CD4-positive, alpha-beta T cell (primary cell): ENCODE measurements at regions not wholly inside any gene's neighbourhood (a gene's known extent, or its start where the extent isn't known, plus 50 kb on each side); places are given as distances from the start of the nearest gene placed in this dataset.

Source experiments
- ATAC-seq: fragments of 200-7000 bp; cut with Tn5 transposase; one replicate; pipeline ENCODE4 v1.10.0; 2022; ENCODE audit warnings: mild to moderate bottlenecking; ENCODE audit not compliant: poor library complexity
- CTCF ChIA-PET: fragments of 350-600 bp; sonication (Branson Sonifier 250); formaldehyde crosslinking; loops from one replicate; lab custom pipeline; 2021; ENCODE audit warnings: antibody characterized with exemption, inconsistent platforms; lab: Charles Lee
- POLR2A ChIA-PET: fragments of 350-600 bp; sonication (Branson Sonifier 250); formaldehyde crosslinking; loops from one replicate; lab custom pipeline; 2021; ENCODE audit warnings: antibody characterized with exemption, inconsistent platforms; lab: Charles Lee
- DNase-seq, 14 experiments: peaks; one replicate each; pipeline ENCODE4 v3.0.0-alpha.2; 2013 to 2020; ENCODE audit warnings: mixed read lengths in 2 of 14
- H3K27ac ChIP-seq, 2 donors: one replicate each; pipeline versions ENCODE4 v1.5.1 to v1.7.0; 2013; ENCODE audit warnings: low read length in 2 of 2, low read depth in 1 of 2, mild to moderate bottlenecking in 1 of 2
- H3K27me3 ChIP-seq, 2 experiments: 1 replicate in 1 of 2; 2 replicates in 1 of 2; pipeline versions ENCODE4 v1.6.1 to v1.7.0; 2013; ENCODE audit warnings: low read length in 2 of 2, control low read depth in 1 of 2, mild to moderate bottlenecking in 1 of 2, moderate library complexity in 1 of 2; ENCODE audit not compliant: insufficient read depth in 2 of 2, control insufficient read depth in 1 of 2
- H3K36me3 ChIP-seq: one replicate; pipeline ENCODE4 v1.6.1; 2013; ENCODE audit warnings: low read length, control low read depth; ENCODE audit not compliant: insufficient read depth
- H3K4me1 ChIP-seq: one replicate; pipeline ENCODE4 v1.6.1; 2013; ENCODE audit warnings: low read length, control low read depth; ENCODE audit not compliant: insufficient read depth
- H3K4me3 ChIP-seq: one replicate; pipeline ENCODE4 v1.5.1; 2013; ENCODE audit warnings: mild to moderate bottlenecking, low read length, moderate library complexity
- H3K9me3 ChIP-seq, 2 experiments: 1 replicate in 1 of 2; 2 replicates in 1 of 2; pipeline versions ENCODE4 v1.6.1 to v1.7.0; 2013; ENCODE audit warnings: low read length in 2 of 2, mild to moderate bottlenecking in 2 of 2, control low read depth in 1 of 2, moderate library complexity in 1 of 2; ENCODE audit not compliant: control insufficient read depth in 1 of 2, insufficient read depth in 1 of 2
- H3K27ac Mint-ChIP-seq: one replicate; pipeline ENCODE4 v1.8.0; 2020; ENCODE audit warnings: mixed read lengths
- H3K27me3 Mint-ChIP-seq: one replicate; pipeline ENCODE4 v1.8.0; 2021; ENCODE audit warnings: mixed read lengths
- H3K36me3 Mint-ChIP-seq: one replicate; pipeline ENCODE4 v1.8.0; 2021; ENCODE audit warnings: low read depth, mixed read lengths
- H3K4me1 Mint-ChIP-seq: one replicate; pipeline ENCODE4 v1.8.0; 2021; ENCODE audit warnings: low read depth, mixed read lengths
- H3K4me3 Mint-ChIP-seq: one replicate; pipeline ENCODE4 v1.8.0; 2020; ENCODE audit warnings: mild to moderate bottlenecking, mixed read lengths
- H3K9me3 Mint-ChIP-seq: one replicate; pipeline ENCODE4 v1.8.0; 2020; ENCODE audit warnings: mixed read lengths
- CTCF ChIP-seq: fragments of 200-600 bp; IDR thresholded peaks from one replicate; pipeline ENCODE4 v1.8.0; 2022; ENCODE audit warnings: antibody characterized with exemption, mild to moderate bottlenecking
- intact Hi-C, 2 experiments: fragments of 100-400 bp; cut with DNase I in 1 of 2; cut with micrococcal nuclease in 1 of 2; formaldehyde crosslinking; loops; one replicate each; pipeline versions ENCODE4 v1.15.1 to v1.9.0; 2023 to 2025; cut with DNase I, micrococcal nuclease

GRCh38 chr6:165831812-165832510, 168.9 kb upstream of the PDE10A start:
- Histone ChIP-seq H3K27me3 (peaks cover 13 to 16% of the 10 kb centered on the region in 2 experiments), H3K27ac (no peak overlapping the region), H3K4me3 (no peak overlapping the region), H3K4me1 (peaks cover 8% of the 10 kb centered on the region), H3K9me3 (peaks cover 0 to 16% of the 10 kb centered on the region in 2 experiments), H3K36me3 (no peaks in the 10 kb centered on the region)
- H3K4me1 Mint-ChIP-seq = peaks cover 15% of the 10 kb centered on the region
- H3K27me3 Mint-ChIP-seq = peaks cover 67% of the 10 kb centered on the region
- TF ChIP-seq CTCF = no peak
- peak overlapping the region; percentile 42 for H3K4me3 Mint-ChIP-seq
- H3K9me3 Mint-ChIP-seq = no peaks in the 10 kb centered on the region
- ChIA-PET POLR2A (no interaction called here), CTCF (no interaction called here)
- no peak overlapping the region for H3K27ac Mint-ChIP-seq
- H3K36me3 Mint-ChIP-seq = no peaks in the 10 kb centered on the region
- intact Hi-C loops = no loop called here
- ATAC-seq = no peak
- no peak for DNase-seq

GRCh38 chr6:165830761-165831160, 167.7 kb upstream of the PDE10A start:
- Histone ChIP-seq H3K4me1 (peaks cover 8% of the 10 kb centered on the region), H3K27me3 (peaks cover 11 to 12% of the 10 kb centered on the region in 2 experiments), H3K9me3 (peaks cover 0 to 12% of the 10 kb centered on the region in 2 experiments), H3K27ac (no peak overlapping the region), H3K4me3 (no peak overlapping the region), H3K36me3 (no peaks in the 10 kb centered on the region)
- no peak for DNase-seq
- ChIA-PET CTCF (no interaction called here), POLR2A (no interaction called here)
- Mint-ChIP-seq H3K4me1 (peaks cover 15% of the 10 kb centered on the region), H3K27me3 (peaks cover 59% of the 10 kb centered on the region), H3K27ac (no peak overlapping the region), H3K9me3 (no peaks in the 10 kb centered on the region), H3K36me3 (no peaks in the 10 kb centered on the region), H3K4me3 (no peak overlapping the region)
- ATAC-seq = no peak
- intact Hi-C loops = no loop called here
- TF ChIP-seq CTCF = no peak

- Mint-ChIP-seq H3K36me3 (no peaks in the 10 kb centered on the region), H3K27ac (no peak overlapping the region), H3K9me3 (no peaks in the 10 kb centered on the region), H3K4me1 (peaks cover 15% of the 10 kb centered on the region), H3K27me3 (peaks cover 54% of the 10 kb centered on the region), H3K4me3 (no peak overlapping the region)
- ChIA-PET CTCF (no interaction called here), POLR2A (no interaction called here)
- no peak for DNase-seq
- no peaks in the 10 kb centered on the region for H3K36me3 ChIP-seq
- H3K4me3 ChIP-seq = no peak overlapping the region
- no peaks in the 10 kb centered on the region for H3K9me3 ChIP-seq
- H3K27me3 ChIP-seq = peaks cover 11 to 12% of the 10 kb centered on the region in 2 experiments
- H3K4me1 ChIP-seq = peaks cover 8% of the 10 kb centered on the region
- no peak for TF ChIP-seq CTCF
- ATAC-seq = no peak
- intact Hi-C loops = no loop called here
- H3K27ac ChIP-seq = no peak overlapping the region
These were observed 166.3 kb upstream of the PDE10A start for GRCh38 chr6:165829376-165829775.
